Sigmoid colon (tissue), 6 donors: ENCODE measurements at regions not wholly inside any gene's neighbourhood (a gene's known extent, or its start where the extent isn't known, plus 50 kb on each side); places are given as distances from the start of the nearest gene placed in this dataset.

Source experiments
- DNase-seq: peaks from one replicate; pipeline ENCODE4 v3.0.0-alpha.2; 2019
- H3K27ac ChIP-seq, 4 donors: fragments of 200-600 bp; sonication (generic); one replicate each; pipeline ENCODE4 v1.5.1; 2016 to 2019; ENCODE audit warnings: mild to moderate bottlenecking in 1 of 4
- H3K27me3 ChIP-seq, 3 donors: fragments of 200-600 bp; sonication (generic); one replicate each; pipeline ENCODE4 v1.5.1; 2019; ENCODE audit warnings: mild to moderate bottlenecking in 1 of 3
- H3K36me3 ChIP-seq, 4 donors: fragments of 200-600 bp; sonication (generic); one replicate each; pipeline ENCODE4 v1.5.1; 2016 to 2019
- H3K4me1 ChIP-seq, 4 donors: fragments of 200-600 bp; sonication (generic); one replicate each; pipeline ENCODE4 v1.5.1; 2017 to 2019
- H3K4me3 ChIP-seq, 4 donors: fragments of 200-600 bp; sonication (generic); one replicate each; pipeline ENCODE4 v1.5.1; 2017 to 2019; ENCODE audit warnings: mild to moderate bottlenecking in 2 of 4, moderate library complexity in 1 of 4
- H3K9me3 ChIP-seq, 4 donors: fragments of 200-600 bp in 3 of 4; sonication (generic) in 3 of 4; one replicate each; pipeline versions ENCODE4 v1.5.1 to v1.6.1; 2013 to 2019
- EP300 ChIP-seq, 4 donors: sonication (generic); formaldehyde crosslinking; IDR thresholded peaks; one replicate each; pipeline ENCODE4 v1.6.1; 2017; ENCODE audit warnings: antibody characterized with exemption in 4 of 4
- POLR2A ChIP-seq, 2 donors: fragments of 450-650 bp; IDR thresholded peaks; one replicate each; pipeline ENCODE4 v1.6.1; 2016; ENCODE audit warnings: antibody characterized with exemption in 2 of 2, mild to moderate bottlenecking in 2 of 2, moderate library complexity in 2 of 2
- POLR2AphosphoS5 ChIP-seq, 4 donors: sonication (generic); formaldehyde crosslinking; IDR thresholded peaks; one replicate each; pipeline ENCODE4 v1.6.1; 2017; ENCODE audit warnings: antibody characterized with exemption in 4 of 4
- WGBS, 2 donors: extraction: QIAGEN DNeasy Blood & Tissue Kit; methylation state at CpG; one replicate each; pipeline ENCODE4 v1.1.7; 2013; 5-methylcytosine and 5-hydroxymethylcytosine counted together
- intact Hi-C: fragments of 100-400 bp; cut with DNase I; formaldehyde crosslinking; loops from one replicate; pipeline ENCODE4 v1.15.1; 2023
- TF ChIP-seq, protein P1 (sequence below), 4 experiments: fragments of 450-650 bp in 3 of 4; fragments of 200-600 bp in 1 of 4; IDR thresholded peaks; one replicate each; pipeline ENCODE4 v1.5.1; 2016 to 2019; ENCODE audit warnings: antibody characterized with exemption in 4 of 4, mild to moderate bottlenecking in 3 of 4, moderate library complexity in 2 of 4
- donor health status: healthy with polysubstance abuse.
- donor health status: healthy.

GRCh38 chr3:28978092-28978491, 302.8 kb upstream of the RBMS3 start:
- H3K9me3 ChIP-seq, result no peaks in the 10 kb centered on the region
- H3K27me3 ChIP-seq, result no peaks in the 10 kb centered on the region
- no peaks in the 10 kb centered on the region for H3K4me1 ChIP-seq
- intact Hi-C loops, result no loop called here
- TF ChIP-seq, protein P1, sequence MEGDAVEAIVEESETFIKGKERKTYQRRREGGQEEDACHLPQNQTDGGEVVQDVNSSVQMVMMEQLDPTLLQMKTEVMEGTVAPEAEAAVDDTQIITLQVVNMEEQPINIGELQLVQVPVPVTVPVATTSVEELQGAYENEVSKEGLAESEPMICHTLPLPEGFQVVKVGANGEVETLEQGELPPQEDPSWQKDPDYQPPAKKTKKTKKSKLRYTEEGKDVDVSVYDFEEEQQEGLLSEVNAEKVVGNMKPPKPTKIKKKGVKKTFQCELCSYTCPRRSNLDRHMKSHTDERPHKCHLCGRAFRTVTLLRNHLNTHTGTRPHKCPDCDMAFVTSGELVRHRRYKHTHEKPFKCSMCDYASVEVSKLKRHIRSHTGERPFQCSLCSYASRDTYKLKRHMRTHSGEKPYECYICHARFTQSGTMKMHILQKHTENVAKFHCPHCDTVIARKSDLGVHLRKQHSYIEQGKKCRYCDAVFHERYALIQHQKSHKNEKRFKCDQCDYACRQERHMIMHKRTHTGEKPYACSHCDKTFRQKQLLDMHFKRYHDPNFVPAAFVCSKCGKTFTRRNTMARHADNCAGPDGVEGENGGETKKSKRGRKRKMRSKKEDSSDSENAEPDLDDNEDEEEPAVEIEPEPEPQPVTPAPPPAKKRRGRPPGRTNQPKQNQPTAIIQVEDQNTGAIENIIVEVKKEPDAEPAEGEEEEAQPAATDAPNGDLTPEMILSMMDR (IDR thresholded peaks at IDR 0.05), result no peak
- H3K4me3 ChIP-seq, result no peak overlapping the region
- H3K27ac ChIP-seq, result no peak overlapping the region
- 62% methylated on average over 3 of the region's 3 CpGs for WGBS, 2 donors
- no peaks in the 10 kb centered on the region for H3K36me3 ChIP-seq
- DNase-seq, result no peak

DNA sequence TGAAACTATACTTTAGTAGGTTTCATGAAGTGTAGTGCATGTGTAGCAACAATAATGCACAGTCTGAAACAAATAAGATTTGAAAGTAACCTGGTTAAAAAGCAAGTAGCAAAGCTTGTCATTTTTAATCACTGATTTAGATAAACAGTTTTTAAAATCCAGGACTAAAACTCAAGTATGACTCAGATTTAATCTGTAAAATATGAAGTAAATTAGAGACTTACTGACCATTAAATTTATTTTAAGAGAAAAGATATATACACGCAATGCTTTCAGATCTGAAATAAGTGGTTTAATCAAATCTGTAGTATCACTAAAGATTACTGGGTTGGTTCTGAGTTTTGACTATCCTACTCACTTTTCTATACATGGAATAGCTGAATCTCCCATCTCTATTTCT, 300.7 kb upstream of the RBMS3 start:
- Histone ChIP-seq H3K9me3 (no peaks in the 10 kb centered on the region), H3K36me3 (no peaks in the 10 kb centered on the region), H3K4me1 (no peaks in the 10 kb centered on the region), H3K27me3 (no peaks in the 10 kb centered on the region), H3K4me3 (no peak overlapping the region), H3K27ac (no peak overlapping the region)
- intact Hi-C loops, result no loop called here
- no peak for DNase-seq
- 84 to 92% methylated on average over 1 of the region's 1 CpG for WGBS, 2 donors
- TF ChIP-seq POLR2A (IDR thresholded peaks at IDR 0.05), result no peak
- TF ChIP-seq, protein P1 (IDR thresholded peaks at IDR 0.05), result no peak
- no peak for TF ChIP-seq EP300 (IDR thresholded peaks at IDR 0.05)
- no peak for TF ChIP-seq POLR2AphosphoS5 (IDR thresholded peaks at IDR 0.05)

DNA sequence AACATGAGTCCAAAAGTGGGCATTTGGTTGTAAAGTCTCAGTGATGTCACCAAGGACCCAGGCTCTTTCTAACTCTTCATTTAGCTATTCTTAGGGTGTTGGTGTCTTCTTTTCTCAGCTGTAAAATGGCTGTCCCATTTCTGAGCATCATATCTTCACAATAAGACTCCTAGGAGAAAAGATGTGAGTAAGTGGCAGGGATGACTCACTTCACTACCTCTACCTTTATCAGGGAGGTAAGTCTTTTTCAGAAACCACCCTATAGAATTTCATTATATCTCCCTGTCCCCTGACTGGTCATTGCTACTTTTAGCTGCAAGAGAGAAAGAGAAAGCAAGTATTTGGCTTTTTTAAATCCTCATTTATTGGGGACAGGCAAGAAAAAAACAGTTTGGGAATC, 300.2 kb upstream of the RBMS3 start:
- Histone ChIP-seq H3K4me1 (no peaks in the 10 kb centered on the region), H3K9me3 (no peaks in the 10 kb centered on the region), H3K4me3 (no peak overlapping the region), H3K36me3 (no peaks in the 10 kb centered on the region), H3K27ac (no peak overlapping the region), H3K27me3 (no peaks in the 10 kb centered on the region)
- intact Hi-C loops, result no loop called here
- no peak for TF ChIP-seq EP300 (IDR thresholded peaks at IDR 0.05)
- TF ChIP-seq POLR2A (IDR thresholded peaks at IDR 0.05), result no peak
- TF ChIP-seq, protein P1 (IDR thresholded peaks at IDR 0.05), result no peak
- TF ChIP-seq POLR2AphosphoS5 (IDR thresholded peaks at IDR 0.05), result no peak
- no peak for DNase-seq

DNA sequence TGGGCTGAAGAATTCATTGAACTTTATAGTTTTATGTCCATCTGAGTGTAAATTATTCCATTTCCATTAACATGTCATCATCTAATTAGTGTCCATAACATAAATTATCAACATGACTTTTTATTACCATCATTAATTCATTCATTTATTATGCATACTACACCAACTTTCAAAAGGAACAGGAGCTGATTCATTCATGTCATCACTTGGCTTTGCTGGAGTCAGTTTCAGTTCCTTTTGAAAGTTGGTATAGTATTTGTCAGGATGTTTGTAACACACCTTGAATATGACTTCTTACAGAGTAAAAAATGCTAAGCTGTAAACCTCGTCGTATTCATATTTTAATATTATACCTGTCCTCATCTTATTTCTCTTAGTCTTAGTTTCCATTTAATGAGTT, 298.0 kb upstream of the RBMS3 start:
- H3K36me3 ChIP-seq, result no peaks in the 10 kb centered on the region
- 86 to 92% methylated on average over 2 of the region's 2 CpGs for WGBS, 2 donors
- intact Hi-C loops, result no loop called here
- no peaks in the 10 kb centered on the region for H3K27me3 ChIP-seq
- H3K27ac ChIP-seq, result no peak overlapping the region
- TF ChIP-seq, protein P1 (IDR thresholded peaks at IDR 0.05), result no peak
- TF ChIP-seq POLR2A (IDR thresholded peaks at IDR 0.05), result no peak
- no peak for TF ChIP-seq POLR2AphosphoS5 (IDR thresholded peaks at IDR 0.05)
- no peak for TF ChIP-seq EP300 (IDR thresholded peaks at IDR 0.05)
- no peak overlapping the region for H3K4me3 ChIP-seq
- no peak for DNase-seq
- no peaks in the 10 kb centered on the region for H3K4me1 ChIP-seq
- H3K9me3 ChIP-seq, result no peaks in the 10 kb centered on the region

DNA sequence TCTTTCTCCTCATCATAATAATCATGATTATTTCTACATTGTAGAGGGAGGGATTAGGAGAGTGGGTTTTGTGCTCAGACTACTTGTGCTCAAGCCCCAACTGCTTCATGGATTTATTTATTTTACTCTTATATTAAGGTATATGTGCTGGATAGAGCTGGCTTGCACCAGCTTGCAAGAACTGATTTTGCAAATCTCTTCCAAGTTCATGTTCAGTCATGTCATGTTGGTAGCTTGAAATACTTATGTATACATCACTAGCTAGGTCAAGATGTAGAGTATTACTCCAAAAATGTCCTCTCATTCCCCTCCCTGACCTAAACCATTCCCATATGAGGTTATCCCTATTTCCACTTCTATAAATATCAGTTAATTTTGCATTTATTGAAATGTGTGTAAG, 293.9 kb upstream of the RBMS3 start:
- no peak for DNase-seq
- H3K9me3 ChIP-seq, result no peaks in the 10 kb centered on the region
- no peaks in the 10 kb centered on the region for H3K27me3 ChIP-seq
- H3K4me1 ChIP-seq, result no peaks in the 10 kb centered on the region
- TF ChIP-seq POLR2AphosphoS5 (IDR thresholded peaks at IDR 0.05) (no peak), EP300 (IDR thresholded peaks at IDR 0.05) (no peak), POLR2A (IDR thresholded peaks at IDR 0.05) (no peak)
- TF ChIP-seq, protein P1 (IDR thresholded peaks at IDR 0.05), result no peak
- no peak overlapping the region for H3K4me3 ChIP-seq
- intact Hi-C loops, result no loop called here
- H3K27ac ChIP-seq, result no peak overlapping the region
- no peaks in the 10 kb centered on the region for H3K36me3 ChIP-seq
